ENCODE measurements at regions not wholly inside any gene's neighbourhood (a gene's known extent, or its start where the extent isn't known, plus 50 kb on each side); places are given as distances from the start of the nearest gene placed in this dataset.

DNA sequence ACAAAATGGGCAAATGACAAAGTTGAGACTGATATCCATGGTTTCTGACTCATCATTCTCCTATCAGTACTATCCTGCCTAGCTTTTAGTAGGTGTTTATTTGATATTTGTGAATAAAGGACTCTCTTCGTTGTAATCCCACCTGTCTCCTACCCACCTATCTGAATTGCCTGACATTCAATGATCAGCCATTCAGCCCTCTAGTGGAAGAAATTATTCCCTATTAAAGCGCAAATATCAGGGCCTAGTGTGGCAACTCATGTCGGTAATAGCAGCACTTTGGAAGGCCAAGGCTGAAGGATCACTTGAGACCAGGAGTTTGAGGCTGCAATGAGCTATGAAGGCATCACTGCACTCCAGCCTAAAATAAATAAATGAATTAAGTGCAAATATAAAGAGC lies 195.7 kb upstream of the SETMAR start:
- Histone ChIP-seq H3K36me3 (no peaks in the 10 kb centered on the region), H3K4me3 (no peak overlapping the region), H3K27me3 (no peaks in the 10 kb centered on the region), H3K27ac (no peak overlapping the region), H3K4me1 (no peaks in the 10 kb centered on the region), H3K9me3 (no peaks in the 10 kb centered on the region)
- no peak for DNase-seq (ENCODE audit: low spot score in 2 of 2)
- intact Hi-C loops (cut with DNase I): no loop called here
- TF ChIP-seq CTCF (IDR thresholded peaks at IDR 0.05): no peak

- no peak for TF ChIP-seq CTCF (IDR thresholded peaks at IDR 0.05)
- no peak overlapping the region for H3K27ac ChIP-seq
- no peaks in the 10 kb centered on the region for H3K36me3 ChIP-seq
- no peaks in the 10 kb centered on the region for H3K4me1 ChIP-seq
- intact Hi-C loops (cut with DNase I): no loop called here
- H3K9me3 ChIP-seq: no peaks in the 10 kb centered on the region
- H3K27me3 ChIP-seq: no peaks in the 10 kb centered on the region
- no peak for DNase-seq (ENCODE audit: low spot score in 2 of 2)
- H3K4me3 ChIP-seq: no peak overlapping the region
Observed at GRCh38 chr3:4113811-4114522, 189.2 kb upstream of the SETMAR start.

- Histone ChIP-seq H3K27me3 (no peaks in the 10 kb centered on the region), H3K4me3 (no peak overlapping the region), H3K27ac (no peak overlapping the region), H3K36me3 (no peaks in the 10 kb centered on the region), H3K9me3 (no peaks in the 10 kb centered on the region), H3K4me1 (no peaks in the 10 kb centered on the region)
- DNase-seq (ENCODE audit: low spot score in 2 of 2): no peak
- intact Hi-C loops (cut with DNase I): no loop called here
- TF ChIP-seq CTCF (IDR thresholded peaks at IDR 0.05): no peak
Observed at GRCh38 chr3:4119119-4119518, 184.1 kb upstream of the SETMAR start.

DNA sequence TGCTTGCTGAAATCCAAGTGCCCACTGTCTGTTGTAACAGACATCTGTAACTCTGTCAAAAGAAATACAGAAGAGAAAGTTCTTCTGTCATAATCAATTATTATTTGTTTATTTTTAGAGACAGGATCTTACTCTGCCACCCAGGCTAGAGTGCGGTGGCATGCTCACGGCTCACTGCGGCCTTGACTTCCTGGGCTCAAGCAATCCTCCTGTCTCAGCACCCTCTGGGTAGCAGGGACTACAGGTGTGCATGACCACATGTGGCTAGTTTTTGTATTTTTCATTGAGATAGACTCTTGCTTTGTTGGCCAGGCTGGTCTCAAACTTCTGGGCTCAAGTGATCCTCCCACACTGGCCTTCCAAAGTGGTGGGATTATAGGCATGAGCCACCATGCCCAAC lies 177.6 kb upstream of the SETMAR start:
- no peaks in the 10 kb centered on the region for H3K36me3 ChIP-seq
- H3K9me3 ChIP-seq: no peaks in the 10 kb centered on the region
- H3K4me3 ChIP-seq: no peak overlapping the region
- DNase-seq (ENCODE audit: low spot score in 2 of 2): no peak
- H3K4me1 ChIP-seq: no peaks in the 10 kb centered on the region
- intact Hi-C loops (cut with DNase I): no loop called here
- TF ChIP-seq CTCF (IDR thresholded peaks at IDR 0.05): no peak
- no peak overlapping the region for H3K27ac ChIP-seq
- H3K27me3 ChIP-seq: no peaks in the 10 kb centered on the region

GRCh38 chr3:4138150-4138785 lies 164.9 kb upstream of the SETMAR start:
- Histone ChIP-seq H3K4me3 (no peak overlapping the region), H3K27ac (no peak overlapping the region), H3K36me3 (no peaks in the 10 kb centered on the region), H3K4me1 (no peaks in the 10 kb centered on the region), H3K27me3 (no peaks in the 10 kb centered on the region), H3K9me3 (no peaks in the 10 kb centered on the region)
- TF ChIP-seq CTCF (IDR thresholded peaks at IDR 0.05): no peak
- intact Hi-C loops (cut with DNase I): no loop called here
- DNase-seq (ENCODE audit: low spot score in 2 of 2): no peak
